K562 (cell line): ENCODE measurements at regions not wholly inside any gene's neighbourhood (a gene's known extent, or its start where the extent isn't known, plus 50 kb on each side); places are given as distances from the start of the nearest gene placed in this dataset.

Source experiments
- ATAC-seq: fragments of 200-7000 bp; cut with Tn5 transposase; 3 replicates; pipeline ENCODE4 v1.9.1; 2020; ENCODE audit warnings: moderate library complexity
- BruUV-seq: library from RNA; stranded (reverse); fragments of 400-500 nt; replicated peaks from 2 replicates; lab custom pipeline; 2021; lab: Mats Ljungman, UMichigan
- CTCF ChIA-PET: fragments of 300-600 bp; formaldehyde crosslinking; extraction: SDS; loops from one replicate; lab custom pipeline; 2021; ENCODE audit warnings: low intra/inter-chr PET ratio; lab: Yijun Ruan, JAX
- POLR2A ChIA-PET: fragments of 300-600, 350-650 bp; sonication (Branson Sonifier 250); formaldehyde crosslinking; extraction: SDS; loops from one replicate; lab custom pipeline; 2021; ENCODE audit warnings: antibody characterized with exemption, inconsistent platforms; lab: Yijun Ruan, JAX
- DNase-seq, 4 experiments: peaks; one replicate each; pipeline versions ENCODE4 v3.0.0 to v3.0.0-alpha.2; 2011 to 2018; ENCODE audit warnings: low spot score in 3 of 4, mixed read lengths in 3 of 4; ENCODE audit errors: extremely low read depth in 1 of 4
- FAIRE-seq: peaks from 2 replicates; lab custom pipeline; 2011; peaks lifted over from hg19 to GRCh38; lab: Jason Lieb, UNC
- H2AFZ ChIP-seq: 2 replicates; pipeline ENCODE4 v1.6.0; 2011; ENCODE audit warnings: low read depth, low read length, control low read depth, inconsistent platforms
- H3K27ac ChIP-seq: fragments of 200-600 bp; 3 replicates; pipeline ENCODE4 v1.8.0; 2011; ENCODE audit warnings: low read depth, mild to moderate bottlenecking, control low read depth, inconsistent platforms, low read length, moderate library complexity, mixed read lengths; ENCODE audit errors: extremely low read depth
- H3K27me3 ChIP-seq, 2 experiments: fragments of 300-600 bp in 1 of 2; 2 replicates in 1 of 2; 3 replicates in 1 of 2; pipeline versions ENCODE4 v1.6.0 to v1.8.0; 2011; ENCODE audit warnings: inconsistent platforms in 2 of 2, low read length in 2 of 2, mild to moderate bottlenecking in 1 of 2, mixed read lengths in 1 of 2, moderate library complexity in 1 of 2; ENCODE audit not compliant: control insufficient read depth in 2 of 2, insufficient read depth in 2 of 2
- H3K36me3 ChIP-seq: fragments of 300-600 bp; 3 replicates; pipeline ENCODE4 v1.8.0; 2011; ENCODE audit warnings: mild to moderate bottlenecking, low read length, inconsistent platforms; ENCODE audit not compliant: control insufficient read depth, insufficient read depth
- H3K4me1 ChIP-seq, 2 experiments: fragments of 200-600 bp in 1 of 2; replicated peaks in 1 of 2; 2 replicates in 1 of 2; 3 replicates in 1 of 2; pipeline versions ENCODE4 v1.5.1 to v1.8.0; 2011; ENCODE audit warnings: inconsistent platforms in 2 of 2, low read length in 2 of 2, mild to moderate bottlenecking in 1 of 2, mixed read lengths in 1 of 2, moderate library complexity in 1 of 2; ENCODE audit not compliant: control insufficient read depth in 2 of 2, insufficient read depth in 2 of 2
- H3K4me2 ChIP-seq: 2 replicates; pipeline ENCODE4 v1.6.1; 2011; ENCODE audit warnings: low read length, control low read depth, inconsistent platforms, mixed read lengths; ENCODE audit not compliant: insufficient read depth
- H3K4me3 ChIP-seq: fragments of 200-600 bp; sonication (generic), shearing (Covaris generic); 2 replicates; pipeline ENCODE4 v1.5.1; 2016; ENCODE audit warnings: control low read depth, inconsistent platforms
- H3K79me2 ChIP-seq: fragments of 200-600 bp; 3 replicates; pipeline ENCODE4 v1.8.0; 2011; ENCODE audit warnings: low read length, inconsistent platforms; ENCODE audit not compliant: control insufficient read depth, insufficient read depth
- H3K9ac ChIP-seq, 2 experiments: 2 replicates each; pipeline versions ENCODE4 v1.6.0 to v1.6.1; 2011; ENCODE audit warnings: low read depth in 2 of 2, low read length in 2 of 2, control low read depth in 1 of 2, inconsistent platforms in 1 of 2, mild to moderate bottlenecking in 1 of 2, mixed read lengths in 1 of 2; ENCODE audit not compliant: insufficient read depth in 1 of 2
- H3K9me1 ChIP-seq: one replicate; pipeline ENCODE4 v1.6.0; 2011; ENCODE audit warnings: inconsistent platforms, mild to moderate bottlenecking, low read length, moderate library complexity; ENCODE audit not compliant: control insufficient read depth, insufficient read depth
- H3K9me3 ChIP-seq: replicated peaks from 2 replicates; pipeline ENCODE4 v1.5.1; 2011; ENCODE audit warnings: low read depth, low read length, inconsistent platforms; ENCODE audit not compliant: control insufficient read depth, insufficient read depth
- H4K20me1 ChIP-seq: replicated peaks from 2 replicates; pipeline ENCODE4 v1.6.1; 2011; ENCODE audit warnings: low read length, inconsistent platforms, mixed read lengths; ENCODE audit not compliant: control insufficient read depth, insufficient read depth
- CC2D1A ChIP-seq: fragments of 450-650 bp; IDR thresholded peaks from 2 replicates; pipeline ENCODE4 v1.6.1; 2017; ENCODE audit warnings: mild to moderate bottlenecking
- DIDO1 ChIP-seq: fragments of 450-650 bp; IDR thresholded peaks from 2 replicates; pipeline ENCODE4 v1.6.1; 2016; ENCODE audit warnings: low read depth, missing biosample characterization, missing genetic modification characterization
- MECOM ChIP-seq: fragments of 250-450 bp; sonication (Bioruptor Pico); IDR thresholded peaks from 2 replicates; pipeline ENCODE4 v1.8.0; 2022; ENCODE audit warnings: inconsistent platforms
- NFE2 ChIP-seq: IDR thresholded peaks from 2 replicates; pipeline ENCODE4 v1.6.1; 2014; ENCODE audit warnings: antibody characterized with exemption, low read depth
- SREBF2 ChIP-seq: sonication (generic); formaldehyde crosslinking; IDR thresholded peaks from 2 replicates; pipeline ENCODE4 v1.4.0; 2020; ENCODE audit warnings: mild to moderate bottlenecking, missing genetic modification reagents
- ZFP30 ChIP-seq: fragments of 250-450 bp; sonication (Bioruptor Pico); IDR thresholded peaks from 2 replicates; pipeline ENCODE4 v1.8.0; 2022; ENCODE audit warnings: moderate library complexity, mild to moderate bottlenecking, inconsistent platforms, borderline replicate concordance
- ZNF3 ChIP-seq: fragments of 250-450 bp; sonication (Bioruptor Pico); IDR thresholded peaks from 2 replicates; pipeline ENCODE4 v1.5.0; 2021; ENCODE audit warnings: mild to moderate bottlenecking, moderate library complexity
- ZNF764 ChIP-seq: fragments of 250-450 bp; sonication (Bioruptor Pico); IDR thresholded peaks from 2 replicates; pipeline ENCODE4 v1.4.0; 2020; ENCODE audit warnings: low read depth, mild to moderate bottlenecking, moderate library complexity
- WGBS: fragments of 100-300 bp; shearing (Covaris generic); methylation state at CpG from one replicate; pipeline ENCODE4 v1.1.6; 2016; ENCODE audit warnings: low coverage, mixed read lengths; ENCODE audit not compliant: insufficient coverage; ENCODE audit errors: missing lambda C conversion rate; 5-methylcytosine and 5-hydroxymethylcytosine counted together
- in situ Hi-C: fragments of 300-500 bp; cut with MboI; formaldehyde crosslinking; loops from 4 replicates; pipeline ENCODE4 v1.15.0; 2018; ENCODE audit warnings: inconsistent platforms, mixed read lengths
- intact Hi-C: fragments of 100-400 bp; cut with micrococcal nuclease; formaldehyde crosslinking; loops from 2 replicates; pipeline ENCODE4 v1.14.2; 2022

DNA sequence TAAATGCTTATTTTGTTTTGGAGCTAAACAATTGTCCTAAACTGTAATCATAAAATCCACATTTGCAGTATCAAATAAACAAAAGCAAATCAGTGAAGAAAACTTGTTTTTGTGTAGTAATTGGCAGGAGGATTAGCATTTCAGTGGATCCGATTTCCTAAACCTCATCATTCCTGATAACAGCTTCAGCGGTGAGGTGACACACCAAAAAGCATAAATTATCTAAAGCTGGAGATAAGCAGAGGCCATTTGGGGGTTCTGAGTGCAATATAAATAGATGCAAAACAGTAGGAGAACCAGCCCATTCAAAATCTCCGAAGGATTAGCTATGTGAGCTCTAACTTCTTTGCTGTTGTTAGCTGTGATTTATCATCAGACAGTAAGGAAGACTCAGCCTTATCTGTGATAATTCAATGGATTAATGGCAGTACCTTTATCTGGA is 235.8 kb downstream of the EPHA7 start:
- DNase-seq = no peak
- H3K4me1 ChIP-seq = no peaks in the 10 kb centered on the region
- 0% methylated on average over 3 of the region's 3 CpGs for WGBS
- no peak for FAIRE-seq
- no peak overlapping the region for H2AFZ ChIP-seq
- H3K9me1 ChIP-seq = no peaks in the 10 kb centered on the region
- no peak overlapping the region for H3K4me3 ChIP-seq
- POLR2A ChIA-PET = interaction anchor here (0.7 kb wide), 1 partner anchor 577 kb away, joined by 3 read pairs; no protein-coding TSS in a partner anchor
- BruUV-seq = no TSS peak
- H3K9me3 ChIP-seq = no peaks in the 10 kb centered on the region
- no peak overlapping the region for H3K4me2 ChIP-seq
- no peak overlapping the region for H3K27ac ChIP-seq
- no peaks in the 10 kb centered on the region for H4K20me1 ChIP-seq
- in situ Hi-C loops = no loop called here
- CTCF ChIA-PET = interaction anchor here (0.6 kb wide), 1 partner anchor 1945 kb away, joined by 3 read pairs; no protein-coding TSS in a partner anchor
- H3K27me3 ChIP-seq = no peaks in the 10 kb centered on the region
- no peak for TF ChIP-seq NFE2
- no peak for TF ChIP-seq ZNF3 (CRISPR knock-in tag)
- TF ChIP-seq ZFP30 (CRISPR knock-in tag) = no peak
- TF ChIP-seq MECOM (CRISPR knock-in tag) = no peak
- TF ChIP-seq CC2D1A = no peak
- TF ChIP-seq DIDO1 = no peak
- no peak for TF ChIP-seq SREBF2
- no peak for TF ChIP-seq ZNF764 (CRISPR knock-in tag)
- H3K79me2 ChIP-seq = no peaks in the 10 kb centered on the region
- no peak for ATAC-seq
- H3K9ac ChIP-seq = no peak overlapping the region
- intact Hi-C loops = no loop called here
- no peaks in the 10 kb centered on the region for H3K36me3 ChIP-seq
